CD4-positive, alpha-beta T cell treated with Interleukin-6 for 4 hours (primary cell): ENCODE measurements at regions not wholly inside any gene's neighbourhood (a gene's known extent, or its start where the extent isn't known, plus 50 kb on each side); places are given as distances from the start of the nearest gene placed in this dataset.
"Not testable (repeated sequence)": the region's sequence is repeated elsewhere in the genome, so short reads cannot be mapped to it uniquely, and the experiment has no call there.

ENCODE experiments used
- DNase-seq: peaks from one replicate; pipeline ENCODE4 v3.0.0-alpha.2; 2020; ENCODE audit warnings: mixed read lengths

GRCh38 chr1:70490153-70490552, 79.1 kb downstream of the CTH start:
- no peak for DNase-seq

GRCh38 chr1:70495370-70495769, 84.3 kb downstream of the CTH start:
- no peak for DNase-seq

GRCh38 chr1:70496181-70496580, 85.1 kb downstream of the CTH start:
- no peak for DNase-seq

DNA sequence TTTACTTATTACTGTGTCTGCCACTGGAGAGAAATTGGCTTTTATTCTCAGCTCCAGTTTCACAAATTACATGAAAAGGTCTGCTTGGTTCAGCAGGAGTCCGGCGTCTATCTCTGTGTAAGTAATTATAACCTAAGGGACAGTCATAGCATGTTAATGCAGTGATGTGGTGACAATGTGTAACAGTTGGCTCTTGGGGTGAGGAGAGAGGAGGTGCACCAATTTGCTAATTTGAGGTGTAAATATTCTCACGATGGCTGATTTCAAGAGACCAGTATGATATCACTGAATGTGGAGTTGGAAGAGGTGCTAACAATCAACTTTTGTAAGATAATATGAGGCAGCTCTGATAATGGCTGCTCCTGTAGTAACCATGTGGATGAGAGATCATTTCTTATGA, 86.1 kb downstream of the CTH start:
- no peak for DNase-seq

DNA sequence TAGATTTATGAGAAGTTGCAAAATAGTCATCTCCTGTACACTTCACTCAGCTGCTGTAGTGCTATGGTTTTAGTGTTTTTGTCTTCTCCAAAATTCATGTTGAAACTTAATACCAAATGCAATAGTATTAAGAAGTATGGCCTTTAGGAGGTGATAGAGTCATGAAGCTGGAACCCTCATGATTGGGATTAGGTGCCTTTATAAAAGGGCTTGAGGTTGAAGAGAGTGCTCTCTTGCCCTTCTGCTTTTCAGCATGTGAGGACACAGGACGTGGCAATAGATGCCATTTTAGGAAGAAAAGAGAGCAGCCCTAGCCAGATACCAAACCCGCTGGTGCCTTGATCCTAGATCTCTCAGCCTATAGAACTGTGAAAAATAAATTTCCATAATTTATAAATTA, 87.6 kb downstream of the CTH start:
- no peak for DNase-seq

DNA sequence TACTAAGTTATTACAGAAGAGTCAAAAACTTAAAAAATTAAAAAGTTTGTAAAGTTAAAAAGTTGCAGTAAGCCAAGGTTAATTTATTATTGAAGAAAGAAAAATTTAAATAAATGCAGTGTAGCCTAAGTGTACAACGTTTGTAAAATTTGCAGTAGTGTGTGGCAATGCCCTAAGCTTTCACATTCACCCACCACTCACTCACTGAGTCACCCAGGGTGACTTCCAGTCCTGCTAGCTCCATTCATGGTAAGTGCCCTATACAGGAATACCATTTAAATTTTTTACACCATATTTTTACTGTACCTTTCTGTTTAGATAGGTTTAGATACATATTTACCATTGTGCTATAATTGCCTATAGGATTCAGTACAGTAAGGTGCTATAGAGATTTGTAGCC, 88.6 kb downstream of the CTH start:
- DNase-seq, result no peak

DNA sequence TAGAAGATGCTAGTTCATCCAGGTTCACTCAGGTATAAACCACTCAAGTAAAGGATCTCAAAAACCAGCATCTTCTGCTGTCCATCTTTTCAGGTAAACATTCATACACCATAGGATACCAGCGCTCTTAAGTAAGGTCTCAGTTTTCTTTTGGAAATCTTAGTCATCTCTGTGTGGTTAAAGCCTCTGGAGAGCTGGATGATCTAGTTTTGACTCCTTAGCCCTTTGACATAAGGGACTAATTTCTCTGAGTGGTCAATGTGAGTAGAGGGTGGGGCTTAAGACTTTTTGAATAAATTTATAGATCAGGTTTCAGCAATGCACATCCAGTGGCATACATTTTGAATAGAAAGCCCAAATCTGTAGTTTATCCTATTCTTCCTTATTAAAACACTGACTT, 92.3 kb downstream of the CTH start:
- no peak for DNase-seq

GRCh38 chr1:70504176-70504820, 93.2 kb downstream of the CTH start:
- DNase-seq, result no peak

- DNase-seq, result no peak
These were observed 93.7 kb downstream of the CTH start for GRCh38 chr1:70504821-70505193.

DNA sequence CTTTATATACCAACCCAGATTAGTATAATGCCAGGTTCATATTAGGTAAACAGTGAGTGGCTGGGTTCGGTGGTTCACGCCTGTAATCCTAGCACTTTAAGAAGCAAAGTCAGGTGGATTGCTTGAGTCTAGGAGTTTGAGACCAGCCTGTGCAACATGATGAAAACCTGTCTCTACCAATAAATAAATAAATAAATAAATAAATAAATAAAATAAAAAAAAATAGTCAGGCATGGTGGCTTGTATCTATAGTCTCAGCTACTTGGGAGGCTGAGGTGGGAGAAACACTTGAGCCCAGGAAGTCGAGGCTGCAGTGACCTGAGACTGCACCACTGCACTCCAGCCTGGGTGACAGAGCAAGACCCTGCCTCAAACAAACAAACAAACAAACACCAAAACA, 96.9 kb downstream of the CTH start:
- DNase-seq, result not testable (repeated sequence)

DNA sequence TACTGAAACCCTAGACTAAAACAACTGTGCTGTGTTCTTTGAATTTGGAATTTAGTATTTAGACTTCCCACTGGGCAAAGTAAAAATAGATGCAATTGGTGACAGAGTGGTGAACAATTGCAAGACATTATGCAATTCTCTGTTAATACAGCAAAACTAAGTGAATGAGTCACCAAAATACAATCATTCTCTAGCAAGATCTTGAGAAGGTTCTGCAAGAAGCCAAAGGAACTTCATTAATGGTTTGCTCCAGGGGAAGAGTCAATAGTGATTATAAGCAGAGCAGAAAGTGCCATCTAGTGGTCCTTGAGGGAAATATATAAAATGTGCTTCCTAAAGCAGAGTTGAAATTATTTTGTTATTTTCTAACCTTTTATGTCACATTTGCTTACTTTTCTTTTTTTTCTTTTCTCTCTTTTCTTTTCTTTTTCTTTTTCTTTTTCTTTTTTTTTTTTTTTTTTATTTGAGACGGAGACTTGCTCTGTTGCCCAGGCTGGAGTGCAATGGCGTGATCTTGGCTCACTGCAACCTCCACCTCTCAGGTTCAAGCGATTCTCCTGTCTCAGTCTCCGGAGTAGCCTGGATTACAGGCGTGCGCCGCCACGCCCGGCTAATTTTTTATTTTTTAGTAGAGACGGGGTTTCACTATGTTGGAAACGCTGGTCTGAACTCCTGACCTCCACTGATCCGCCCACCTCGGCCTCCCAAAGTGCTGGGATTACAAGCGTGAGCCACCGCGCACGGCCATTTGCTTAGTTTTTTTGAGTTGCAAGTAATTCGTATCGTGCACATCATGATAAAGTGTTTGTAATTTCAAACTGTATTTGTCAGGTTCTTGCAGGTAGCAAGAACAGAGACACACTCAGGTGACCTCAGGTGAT, 99.2 kb downstream of the CTH start:
- DNase-seq, result no peak

- DNase-seq, result no peak
These were observed 106.4 kb downstream of the CTH start for GRCh38 chr1:70517444-70517843.

GRCh38 chr1:70518106-70518505, 107.0 kb downstream of the CTH start:
- DNase-seq, result no peak

- DNase-seq, result no peak
These were observed 117.7 kb downstream of the CTH start for GRCh38 chr1:70528590-70529333.

DNA sequence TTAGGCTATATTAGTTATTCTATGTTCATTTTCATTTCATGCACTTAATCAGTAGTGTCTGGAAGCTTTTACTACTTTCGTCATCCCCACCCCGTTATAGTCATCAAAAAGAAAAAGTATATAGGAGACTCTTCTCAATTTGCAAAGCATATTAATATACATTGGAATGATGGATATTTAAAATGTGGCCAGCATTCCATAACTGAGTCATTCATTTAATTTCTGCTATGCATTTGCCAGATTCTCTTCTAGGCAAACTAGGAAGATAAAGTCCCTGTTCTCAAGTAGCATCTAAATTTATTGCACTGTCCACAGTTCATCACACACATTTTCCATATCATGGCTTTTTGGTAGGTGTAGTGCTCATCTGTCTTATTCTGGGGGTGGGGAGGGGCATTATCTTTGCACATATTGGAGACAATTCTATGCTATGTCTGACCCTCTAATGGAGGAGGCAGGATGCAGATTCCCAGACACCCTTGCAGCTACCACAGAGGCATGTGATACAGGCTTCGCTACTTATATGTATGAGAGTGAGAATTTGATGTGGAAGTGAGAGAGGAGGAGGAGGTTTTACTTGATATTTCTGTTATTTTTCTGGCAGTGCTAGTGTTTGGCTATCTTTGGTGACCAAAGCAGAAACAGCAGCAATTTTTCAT, 125.8 kb downstream of the CTH start:
- no peak for DNase-seq

- no peak for DNase-seq
These were observed 126.7 kb downstream of the CTH start for GRCh38 chr1:70537788-70538187.

DNA sequence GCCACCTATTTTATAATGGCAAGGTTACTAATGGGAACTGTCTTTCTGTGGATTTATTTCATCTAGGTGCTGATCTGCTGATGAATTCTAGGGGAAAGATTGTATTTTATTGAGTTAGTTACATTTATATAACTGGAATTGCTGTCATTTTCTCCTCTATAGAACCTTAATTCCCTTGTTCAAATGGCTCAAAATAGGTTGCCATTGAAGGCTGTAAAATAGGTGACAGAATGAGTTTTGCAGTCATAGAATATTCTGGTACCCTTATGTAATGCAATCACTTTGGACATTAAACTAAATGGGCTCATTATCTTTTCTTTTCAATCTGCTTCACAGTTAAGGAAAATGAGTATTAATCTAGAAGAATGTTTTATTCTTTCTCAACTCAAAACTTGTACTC, 131.0 kb downstream of the CTH start:
- no peak for DNase-seq

- no peak for DNase-seq
These were observed 131.8 kb downstream of the CTH start for GRCh38 chr1:70542856-70543255.

DNA sequence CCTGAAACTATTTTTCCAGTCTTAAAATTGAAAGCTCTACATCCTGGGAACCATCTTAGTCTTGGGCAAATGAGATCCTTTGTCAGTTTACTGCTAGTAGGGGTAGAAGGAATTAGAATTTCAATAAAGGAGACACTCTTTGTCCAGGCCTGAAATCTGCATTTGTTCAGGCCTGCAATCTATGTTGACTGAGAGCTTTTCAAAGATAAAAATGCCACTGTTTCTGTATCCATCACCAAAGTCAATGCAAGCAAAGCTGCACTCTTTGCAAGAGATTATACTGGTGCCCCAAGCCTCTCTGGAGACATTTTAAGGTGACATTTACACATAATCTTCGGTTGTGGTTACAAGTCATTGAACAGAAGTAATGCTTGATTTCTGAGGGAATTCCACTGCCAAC, 135.7 kb downstream of the CTH start:
- DNase-seq, result no peak

DNA sequence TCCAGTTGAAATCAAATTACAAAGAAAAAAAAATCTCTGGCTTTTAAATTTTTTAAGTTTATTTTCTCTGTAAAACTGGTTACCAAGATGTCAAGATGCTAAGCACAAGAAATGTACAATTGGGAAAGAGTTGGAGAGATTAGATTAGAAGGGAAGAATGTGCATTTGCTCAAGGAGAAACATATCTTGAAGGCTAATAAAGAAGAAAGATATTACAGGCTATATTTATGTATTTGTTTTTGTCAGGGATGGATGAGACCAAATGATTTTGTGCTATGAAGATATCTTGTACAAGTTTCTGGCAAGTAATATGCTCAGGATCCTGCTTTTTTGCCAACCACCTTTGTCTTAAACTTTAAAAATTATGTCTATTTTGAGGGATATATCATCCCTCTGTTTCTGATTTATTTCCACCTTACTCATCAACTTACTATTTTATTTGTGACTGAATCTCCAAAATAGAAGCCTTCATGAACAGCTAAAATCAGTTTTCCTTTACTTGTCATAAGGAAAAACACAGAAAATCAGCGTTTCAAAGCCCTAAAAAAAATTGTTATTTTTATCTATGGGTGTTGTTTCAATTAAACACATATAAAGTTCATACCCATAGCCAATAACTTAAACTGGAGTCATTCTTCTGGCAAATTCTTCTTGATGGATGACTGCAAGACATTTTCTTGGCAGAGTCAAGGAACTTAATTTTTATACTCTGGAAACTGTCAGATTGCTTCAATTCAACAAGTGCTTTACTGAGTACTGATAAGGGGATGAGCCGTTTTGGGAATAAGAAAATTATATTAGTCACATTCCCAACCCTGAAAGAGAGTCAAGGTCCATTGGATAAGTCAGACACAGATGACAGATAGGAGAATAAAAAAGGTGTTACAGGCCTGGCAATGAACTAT, 141.8 kb downstream of the CTH start:
- DNase-seq, result no peak

- no peak for DNase-seq
These were observed 142.5 kb downstream of the CTH start for GRCh38 chr1:70553567-70553956.

GRCh38 chr1:70554341-70554740, 143.3 kb downstream of the CTH start:
- no peak for DNase-seq
